Endothelial cell of umbilical vein (primary cell): ENCODE measurements at regions not wholly inside any gene's neighbourhood (a gene's known extent, or its start where the extent isn't known, plus 50 kb on each side); places are given as distances from the start of the nearest gene placed in this dataset.

Experiments used
- BruUV-seq: library from RNA; stranded (reverse); fragments of 400-500 nt; replicated peaks from 2 replicates; lab custom pipeline; 2021; lab: Mats Ljungman, UMichigan
- CTCF ChIA-PET: fragments of 300-600, 350-600 bp; sonication (Branson Sonifier 250); formaldehyde crosslinking; loops from one replicate; lab custom pipeline; 2021; ENCODE audit warnings: antibody characterized with exemption, inconsistent platforms; lab: Charles Lee
- POLR2A ChIA-PET: fragments of 300-600, 350-600 bp; sonication (Branson Sonifier 250); formaldehyde crosslinking; loops from one replicate; lab custom pipeline; 2021; ENCODE audit warnings: antibody characterized with exemption, inconsistent platforms; lab: Charles Lee
- DNase-seq: peaks from one replicate; pipeline ENCODE4 v3.0.0-alpha.2; 2011; ENCODE audit warnings: low read depth, low spot score
- FAIRE-seq: peaks from 2 replicates; lab custom pipeline; 2011; peaks lifted over from hg19 to GRCh38; lab: Jason Lieb, UNC
- H2AFZ ChIP-seq: 2 replicates; pipeline ENCODE4 v1.6.0; 2012; ENCODE audit warnings: low read depth, low read length, control low read depth, inconsistent platforms
- H3K27ac ChIP-seq: 2 replicates; pipeline ENCODE4 v1.5.1; 2011; ENCODE audit warnings: low read depth, mild to moderate bottlenecking, control low read depth, low read length, moderate library complexity; ENCODE audit not compliant: insufficient read depth
- H3K27me3 ChIP-seq, 2 experiments: 2 replicates each; pipeline versions ENCODE4 v1.6.0 to v1.6.1; 2011; ENCODE audit warnings: low read length in 2 of 2, mixed read lengths in 1 of 2; ENCODE audit not compliant: control insufficient read depth in 2 of 2, insufficient read depth in 2 of 2
- H3K36me3 ChIP-seq, 2 experiments: 2 replicates in 1 of 2; 3 replicates in 1 of 2; pipeline ENCODE4 v1.5.1; 2011; ENCODE audit warnings: low read length in 2 of 2, mild to moderate bottlenecking in 1 of 2, moderate library complexity in 1 of 2; ENCODE audit not compliant: control insufficient read depth in 2 of 2, insufficient read depth in 2 of 2; ENCODE audit errors: extremely low read depth in 1 of 2
- H3K4me1 ChIP-seq: 3 replicates; pipeline ENCODE4 v1.5.1; 2011; ENCODE audit warnings: mild to moderate bottlenecking, low read length; ENCODE audit not compliant: control insufficient read depth, insufficient read depth; ENCODE audit errors: extremely low read depth
- H3K4me2 ChIP-seq: 2 replicates; pipeline ENCODE4 v1.6.1; 2011; ENCODE audit warnings: low read length, control low read depth, mixed read lengths; ENCODE audit not compliant: insufficient read depth
- H3K4me3 ChIP-seq, 3 experiments: fragments of 200-600 bp in 1 of 3; sonication (generic), shearing (Covaris generic) in 1 of 3; replicated peaks in 1 of 3; 2 replicates each; pipeline ENCODE4 v1.5.1; 2011 to 2016; ENCODE audit warnings: control low read depth in 3 of 3, low read length in 3 of 3, mild to moderate bottlenecking in 2 of 3, inconsistent platforms in 1 of 3, low read depth in 1 of 3, moderate library complexity in 1 of 3; ENCODE audit not compliant: insufficient read depth in 1 of 3
- H3K79me2 ChIP-seq: 2 replicates; pipeline ENCODE4 v1.6.0; 2012; ENCODE audit warnings: low read length, inconsistent platforms; ENCODE audit not compliant: control insufficient read depth, insufficient read depth
- H3K9ac ChIP-seq: replicated peaks from 2 replicates; pipeline ENCODE3; 2011; ENCODE audit warnings: low read length, control low read depth; ENCODE audit not compliant: insufficient read depth; ENCODE audit errors: extremely low read depth
- H3K9me1 ChIP-seq: replicated peaks from 3 replicates; pipeline ENCODE4 v1.6.0; 2011; ENCODE audit warnings: mild to moderate bottlenecking, low read length; ENCODE audit not compliant: control insufficient read depth, insufficient read depth; ENCODE audit errors: extremely low read depth
- H3K9me3 ChIP-seq: replicated peaks from 2 replicates; pipeline ENCODE4 v1.5.1; 2012; ENCODE audit warnings: low read length, inconsistent platforms; ENCODE audit not compliant: control insufficient read depth, insufficient read depth
- H4K20me1 ChIP-seq: replicated peaks from 2 replicates; pipeline ENCODE3; 2011; ENCODE audit warnings: mild to moderate bottlenecking, low read length; ENCODE audit not compliant: control insufficient read depth, insufficient read depth; ENCODE audit errors: extremely low read depth
- CTCF ChIP-seq, 2 donors: IDR thresholded peaks; 1 replicate in 1 of 2; 2 replicates in 1 of 2; pipeline ENCODE4 v1.5.1; 2011; ENCODE audit warnings: low read length in 2 of 2, mild to moderate bottlenecking in 2 of 2, moderate library complexity in 2 of 2, control low read depth in 1 of 2, inconsistent platforms in 1 of 2, low read depth in 1 of 2; ENCODE audit not compliant: insufficient read depth in 1 of 2; ENCODE audit errors: extremely low read depth in 1 of 2
- EZH2 ChIP-seq: IDR thresholded peaks from 2 replicates; pipeline ENCODE4 v1.6.1; 2012; ENCODE audit warnings: borderline replicate concordance, low read depth, mild to moderate bottlenecking, moderate library complexity, low read length, inconsistent platforms; ENCODE audit not compliant: severe bottlenecking
- FOS ChIP-seq: IDR thresholded peaks from 2 replicates; pipeline ENCODE4 v1.6.1; 2011; ENCODE audit warnings: mild to moderate bottlenecking, low read length, moderate library complexity, borderline replicate concordance; ENCODE audit not compliant: insufficient read depth
- GATA2 ChIP-seq: IDR thresholded peaks from 2 replicates; pipeline ENCODE4 v1.7.0; 2011; ENCODE audit warnings: low read depth, mild to moderate bottlenecking, moderate library complexity, mixed read lengths, low read length; ENCODE audit not compliant: insufficient read length, insufficient read depth
- JUN ChIP-seq: IDR thresholded peaks from 2 replicates; pipeline ENCODE4 v1.6.1; 2011; ENCODE audit warnings: borderline replicate concordance, low read depth; ENCODE audit not compliant: insufficient read length, insufficient read depth
- MAX ChIP-seq: IDR thresholded peaks from 2 replicates; pipeline ENCODE4 v1.6.1; 2011; ENCODE audit not compliant: insufficient read depth, insufficient read length
- MYC ChIP-seq: IDR thresholded peaks from one replicate; pipeline ENCODE4 v1.6.1; 2011; ENCODE audit warnings: mild to moderate bottlenecking, low read depth, low read length
- POLR2A ChIP-seq: IDR thresholded peaks from 2 replicates; pipeline ENCODE4 v1.6.1; 2012; ENCODE audit warnings: low read depth, mild to moderate bottlenecking, control low read depth, low read length
- POLR2AphosphoS5 ChIP-seq: IDR thresholded peaks from 2 replicates; pipeline ENCODE4 v1.6.1; 2012; ENCODE audit warnings: low read depth, mild to moderate bottlenecking, control low read depth, low read length, moderate library complexity; ENCODE audit not compliant: insufficient read depth
- dilution Hi-C: fragments of 300-500 bp; cut with MboI; formaldehyde crosslinking; loops from one replicate; pipeline ENCODE4 v1.15.0; 2019; ENCODE audit warnings: low sequenced_read_pairs; ENCODE audit not compliant: extremely low pct_ligation_motif_present
- intact Hi-C: fragments of 100-400 bp; cut with micrococcal nuclease; formaldehyde crosslinking; loops from one replicate; pipeline ENCODE4 v1.10.0; 2022

GRCh38 chr18:60172030-60172429 lies 200.5 kb downstream of the MC4R start:
- TF ChIP-seq MYC (no peak), FOS (no peak), CTCF (IDR thresholded peaks at IDR 0.05; ENCODE audit: extremely low read depth in 1 of 2, insufficient read depth in 1 of 2, low read depth in 1 of 2, low read length in 2 of 2) (no peak), POLR2AphosphoS5 (no peak), GATA2 (no peak)
- no peak for DNase-seq
- H3K36me3 ChIP-seq: no peaks in the 10 kb centered on the region
- intact Hi-C loops: no loop called here
- no TSS peak for BruUV-seq
- no peaks in the 10 kb centered on the region for H4K20me1 ChIP-seq
- no peak overlapping the region for H2AFZ ChIP-seq
- no peak for FAIRE-seq
- H3K4me3 ChIP-seq: no peak overlapping the region
- dilution Hi-C loops: no loop called here
- H3K79me2 ChIP-seq: no peaks in the 10 kb centered on the region
- ChIA-PET POLR2A (no interaction called here), CTCF (no interaction called here)
- no peaks in the 10 kb centered on the region for H3K9me3 ChIP-seq
- no peaks in the 10 kb centered on the region for H3K27me3 ChIP-seq
- no peak overlapping the region for H3K9ac ChIP-seq
- H3K9me1 ChIP-seq: no peaks in the 10 kb centered on the region
- no peak overlapping the region for H3K4me2 ChIP-seq
- H3K4me1 ChIP-seq: no peaks in the 10 kb centered on the region
- no peak overlapping the region for H3K27ac ChIP-seq

- no peaks in the 10 kb centered on the region for H3K27me3 ChIP-seq
- BruUV-seq: no TSS peak
- FAIRE-seq (no peak), DNase-seq (no peak)
- no peaks in the 10 kb centered on the region for H4K20me1 ChIP-seq
- no peak overlapping the region for H3K9ac ChIP-seq
- no peak for TF ChIP-seq EZH2
- no peak for TF ChIP-seq MYC
- TF ChIP-seq POLR2A: no peak
- no peak for TF ChIP-seq FOS
- no peak for TF ChIP-seq CTCF (IDR thresholded peaks at IDR 0.05; ENCODE audit: extremely low read depth in 1 of 2, insufficient read depth in 1 of 2, low read depth in 1 of 2, low read length in 2 of 2)
- TF ChIP-seq MAX: no peak
- TF ChIP-seq JUN: no peak
- no peak for TF ChIP-seq POLR2AphosphoS5
- H3K36me3 ChIP-seq: no peaks in the 10 kb centered on the region
- H2AFZ ChIP-seq: no peak overlapping the region
- no peaks in the 10 kb centered on the region for H3K79me2 ChIP-seq
- intact Hi-C loops (no loop called here), dilution Hi-C loops (no loop called here)
- no peak overlapping the region for H3K4me3 ChIP-seq
- no peak overlapping the region for H3K4me2 ChIP-seq
- ChIA-PET CTCF (no interaction called here), POLR2A (no interaction called here)
- no peaks in the 10 kb centered on the region for H3K4me1 ChIP-seq
- H3K9me3 ChIP-seq: peaks cover 3% of the 10 kb centered on the region
- no peaks in the 10 kb centered on the region for H3K9me1 ChIP-seq
- no peak overlapping the region for H3K27ac ChIP-seq
These were observed 209.0 kb downstream of the MC4R start for GRCh38 chr18:60163622-60164021.
